ENCODE measurements at regions not wholly inside any gene's neighbourhood (a gene's known extent, or its start where the extent isn't known, plus 50 kb on each side); places are given as distances from the start of the nearest gene placed in this dataset.
"Not testable (repeated sequence)": the region's sequence is repeated elsewhere in the genome, so short reads cannot be mapped to it uniquely, and the experiment has no call there.

- no peak for TF ChIP-seq HMGXB4 (CRISPR knock-in tag; IDR thresholded peaks at IDR 0.05)
- TF ChIP-seq ATF2 (CRISPR knock-in tag; IDR thresholded peaks at IDR 0.05; ENCODE audit: borderline replicate concordance, low read depth) = no peak
- TF ChIP-seq ZNF425 (CRISPR knock-in tag; conservative IDR thresholded peaks at IDR 0.05) = no peak
- no peak for TF ChIP-seq ARID4B (CRISPR knock-in tag; IDR thresholded peaks at IDR 0.05; ENCODE audit: borderline replicate concordance)
- no peak for TF ChIP-seq ZMAT4 (CRISPR knock-in tag; IDR thresholded peaks at IDR 0.05)
- TF ChIP-seq ATF1 (CRISPR knock-in tag; IDR thresholded peaks at IDR 0.05) = no peak
Measured at GRCh38 chr11:134853992-134854991, 442.2 kb upstream of the B3GAT1 start (continued).

GRCh38 chr11:134851503-134852224, 439.6 kb upstream of the B3GAT1 start:
- not testable (repeated sequence) for H3K4me3 Mint-ChIP-seq

GRCh38 chr11:134850566-134850965, 438.5 kb upstream of the B3GAT1 start:
- CTCF ChIA-PET = interaction anchor here (2.1 kb wide), 1 partner anchor 18 kb away, joined by 8 read pairs; no protein-coding TSS in a partner anchor
- H3K4me1 Mint-ChIP-seq = no peaks in the 10 kb centered on the region
- no peak for TF ChIP-seq HMGA2 (CRISPR knock-in tag; IDR thresholded peaks at IDR 0.05)
- no peak for TF ChIP-seq ELF4 (CRISPR knock-in tag; IDR thresholded peaks at IDR 0.05; ENCODE audit: low read depth)
- TF ChIP-seq ATF2 (CRISPR knock-in tag; IDR thresholded peaks at IDR 0.05; ENCODE audit: borderline replicate concordance, low read depth) = no peak
- no peak for TF ChIP-seq MXD4 (CRISPR knock-in tag; IDR thresholded peaks at IDR 0.05; ENCODE audit: borderline replicate concordance)
- no peak for TF ChIP-seq ZNF671 (CRISPR knock-in tag; IDR thresholded peaks at IDR 0.05)
- TF ChIP-seq AR (CRISPR knock-in tag; IDR thresholded peaks at IDR 0.05) = no peak
- no peak for TF ChIP-seq ZNF232 (CRISPR knock-in tag; IDR thresholded peaks at IDR 0.05)
- no peak for TF ChIP-seq ZNF423 (CRISPR knock-in tag; IDR thresholded peaks at IDR 0.05)
- TF ChIP-seq FOXJ3 (CRISPR knock-in tag; IDR thresholded peaks at IDR 0.05; ENCODE audit: borderline replicate concordance) = no peak

More at GRCh38 chr11:134851503-134852224, 439.6 kb upstream of the B3GAT1 start:
- H3K4me1 Mint-ChIP-seq; ATAC-seq; H3K36me3 Mint-ChIP-seq; POLR2A ChIA-PET; H3K27ac Mint-ChIP-seq; H3K27me3 Mint-ChIP-seq (ENCODE audit: low read depth); DNase-seq (ENCODE audit: low spot score): not testable (repeated sequence)
- H3K9me3 Mint-ChIP-seq = peaks cover 16% of the 10 kb centered on the region
- CTCF ChIA-PET = interaction anchor here (1.0 to 2.1 kb wide), 2 partner anchors 10 to 17 kb away, joined by 3 to 8 read pairs; no protein-coding TSS in a partner anchor

More at GRCh38 chr11:134850566-134850965, 438.5 kb upstream of the B3GAT1 start:
- no peak overlapping the region for H3K4me3 Mint-ChIP-seq
- no peaks in the 10 kb centered on the region for H3K36me3 Mint-ChIP-seq
- DNase-seq (ENCODE audit: low spot score) = no peak
- peaks cover 16% of the 10 kb centered on the region for H3K9me3 Mint-ChIP-seq
- no peak for ATAC-seq
- POLR2A ChIA-PET = no interaction called here
- H3K27me3 Mint-ChIP-seq (ENCODE audit: low read depth) = no peaks in the 10 kb centered on the region
- H3K27ac Mint-ChIP-seq = no peak overlapping the region

Data from WTC11 (cell line).